ENCODE measurements at regions not wholly inside any gene's neighbourhood (a gene's known extent, or its start where the extent isn't known, plus 50 kb on each side); places are given as distances from the start of the nearest gene placed in this dataset.

GRCh38 chr12:124406043-124406442 is 111.2 kb downstream of the RFLNA start:
- no peak overlapping the region for H4K8ac ChIP-seq (ENCODE audit: low read depth, low read length)
- peaks cover 7% of the 10 kb centered on the region for H3K4me1 ChIP-seq (ENCODE audit: control insufficient read depth, low read depth, low read length)
- H2BK5ac ChIP-seq (ENCODE audit: low read length): no peak overlapping the region
- H3K4ac ChIP-seq (ENCODE audit: low read depth, low read length): no peak overlapping the region
- peaks cover 14% of the 10 kb centered on the region for H3K79me1 ChIP-seq (ENCODE audit: low read length)
- H3K56ac ChIP-seq (ENCODE audit: low read length): no peak overlapping the region
- no CpG with 5 or more reads among the region's 10 CpGs for WGBS (ENCODE audit: extremely low coverage, insufficient coverage, low lambda C conversion rate)
- DNase-seq: no peak
- H4K5ac ChIP-seq (ENCODE audit: low read length): no peak overlapping the region
- no peak overlapping the region for H3K18ac ChIP-seq (ENCODE audit: low read length)
- H2BK15ac ChIP-seq (replicated peaks; ENCODE audit: low read depth): no peak overlapping the region
- H3K27ac ChIP-seq (ENCODE audit: low read depth, low read length): no peak overlapping the region
- H2AK5ac ChIP-seq (ENCODE audit: low read length): no peak overlapping the region
- no peak overlapping the region for H3K23ac ChIP-seq (ENCODE audit: low read length)
- H3K4me2 ChIP-seq (ENCODE audit: low read length): no peak overlapping the region
- H3K4me3 ChIP-seq (ENCODE audit: low read length): no peak overlapping the region
- H3K27me3 ChIP-seq (ENCODE audit: insufficient read depth, low read length, poor library complexity): no peaks in the 10 kb centered on the region
- H3K9ac ChIP-seq (ENCODE audit: low read length): no peak overlapping the region
- H3K79me2 ChIP-seq (ENCODE audit: control insufficient read depth, insufficient read depth, low read length): peaks cover 2% of the 10 kb centered on the region
- no peaks in the 10 kb centered on the region for H3K36me3 ChIP-seq (ENCODE audit: control insufficient read depth, insufficient read depth, low read length)
- H2BK120ac ChIP-seq (ENCODE audit: low read depth, low read length): no peak overlapping the region

- H2BK120ac ChIP-seq (ENCODE audit: low read depth, low read length): no peak overlapping the region
- H3K23ac ChIP-seq (ENCODE audit: low read length): no peak overlapping the region
- no peak overlapping the region for H2BK15ac ChIP-seq (replicated peaks; ENCODE audit: low read depth)
- no peak overlapping the region for H3K9ac ChIP-seq (ENCODE audit: low read length)
- DNase-seq: no peak
- no peak overlapping the region for H4K5ac ChIP-seq (ENCODE audit: low read length)
- no peak overlapping the region for H2BK5ac ChIP-seq (ENCODE audit: low read length)
- no peak overlapping the region for H3K56ac ChIP-seq (ENCODE audit: low read length)
- H3K27ac ChIP-seq (ENCODE audit: low read depth, low read length): no peak overlapping the region
- H3K4me3 ChIP-seq (ENCODE audit: low read length): no peak overlapping the region
- no peak overlapping the region for H3K4me2 ChIP-seq (ENCODE audit: low read length)
- H3K18ac ChIP-seq (ENCODE audit: low read length): no peak overlapping the region
- no peak overlapping the region for H3K4ac ChIP-seq (ENCODE audit: low read depth, low read length)
- no peak overlapping the region for H4K8ac ChIP-seq (ENCODE audit: low read depth, low read length)
- H3K27me3 ChIP-seq (ENCODE audit: insufficient read depth, low read length, poor library complexity): no peaks in the 10 kb centered on the region
- H3K79me1 ChIP-seq (ENCODE audit: low read length): peaks cover 14% of the 10 kb centered on the region
- H3K36me3 ChIP-seq (ENCODE audit: control insufficient read depth, insufficient read depth, low read length): no peaks in the 10 kb centered on the region
- H3K79me2 ChIP-seq (ENCODE audit: control insufficient read depth, insufficient read depth, low read length): peaks cover 2% of the 10 kb centered on the region
- no CpG with 5 or more reads among the region's 15 CpGs for WGBS (ENCODE audit: extremely low coverage, insufficient coverage, low lambda C conversion rate)
- H2AK5ac ChIP-seq (ENCODE audit: low read length): no peak overlapping the region
- peaks cover 4% of the 10 kb centered on the region for H3K4me1 ChIP-seq (ENCODE audit: control insufficient read depth, low read depth, low read length)
Measured at GRCh38 chr12:124405592-124405991, 110.7 kb downstream of the RFLNA start.

DNA sequence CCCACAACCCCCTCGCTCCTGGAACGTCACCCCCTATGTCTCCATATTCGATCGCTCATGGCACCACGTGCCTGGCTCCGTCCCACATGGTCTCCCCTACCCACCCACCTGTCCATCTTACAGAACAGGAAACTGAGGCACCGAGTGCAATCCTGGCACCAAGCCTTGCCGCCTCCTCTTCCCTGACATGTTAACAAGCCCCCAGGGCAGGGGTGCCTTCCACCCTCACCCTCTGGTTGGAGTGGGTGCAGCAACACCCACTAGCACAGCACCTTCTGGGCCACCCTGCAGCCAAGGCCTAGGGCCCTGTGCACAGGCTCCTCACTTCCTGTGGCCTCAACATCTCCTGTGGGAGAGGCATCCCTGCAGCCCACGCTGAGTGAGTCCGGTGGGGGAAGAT is 110.3 kb downstream of the RFLNA start:
- Histone ChIP-seq H2BK15ac (replicated peaks; ENCODE audit: low read depth) (no peak overlapping the region), H2BK5ac (ENCODE audit: low read length) (no peak overlapping the region), H3K27me3 (ENCODE audit: insufficient read depth, low read length, poor library complexity) (no peaks in the 10 kb centered on the region), H4K5ac (ENCODE audit: low read length) (no peak overlapping the region), H4K8ac (ENCODE audit: low read depth, low read length) (no peak overlapping the region), H3K79me2 (ENCODE audit: control insufficient read depth, insufficient read depth, low read length) (peaks cover 2% of the 10 kb centered on the region), H3K4me2 (ENCODE audit: low read length) (no peak overlapping the region), H3K4ac (ENCODE audit: low read depth, low read length) (no peak overlapping the region), H3K27ac (ENCODE audit: low read depth, low read length) (no peak overlapping the region), H3K4me3 (ENCODE audit: low read length) (no peak overlapping the region), H3K23ac (ENCODE audit: low read length) (no peak overlapping the region), H3K18ac (ENCODE audit: low read length) (no peak overlapping the region), H3K9ac (ENCODE audit: low read length) (no peak overlapping the region), H3K79me1 (ENCODE audit: low read length) (peaks cover 14% of the 10 kb centered on the region), H3K36me3 (ENCODE audit: control insufficient read depth, insufficient read depth, low read length) (no peaks in the 10 kb centered on the region), H3K56ac (ENCODE audit: low read length) (no peak overlapping the region), H2BK120ac (ENCODE audit: low read depth, low read length) (no peak overlapping the region), H2AK5ac (ENCODE audit: low read length) (no peak overlapping the region), H3K4me1 (ENCODE audit: control insufficient read depth, low read depth, low read length) (peaks cover 1% of the 10 kb centered on the region)
- WGBS (ENCODE audit: extremely low coverage, insufficient coverage, low lambda C conversion rate): no CpG with 5 or more reads among the region's 10 CpGs
- no peak for DNase-seq

DNA sequence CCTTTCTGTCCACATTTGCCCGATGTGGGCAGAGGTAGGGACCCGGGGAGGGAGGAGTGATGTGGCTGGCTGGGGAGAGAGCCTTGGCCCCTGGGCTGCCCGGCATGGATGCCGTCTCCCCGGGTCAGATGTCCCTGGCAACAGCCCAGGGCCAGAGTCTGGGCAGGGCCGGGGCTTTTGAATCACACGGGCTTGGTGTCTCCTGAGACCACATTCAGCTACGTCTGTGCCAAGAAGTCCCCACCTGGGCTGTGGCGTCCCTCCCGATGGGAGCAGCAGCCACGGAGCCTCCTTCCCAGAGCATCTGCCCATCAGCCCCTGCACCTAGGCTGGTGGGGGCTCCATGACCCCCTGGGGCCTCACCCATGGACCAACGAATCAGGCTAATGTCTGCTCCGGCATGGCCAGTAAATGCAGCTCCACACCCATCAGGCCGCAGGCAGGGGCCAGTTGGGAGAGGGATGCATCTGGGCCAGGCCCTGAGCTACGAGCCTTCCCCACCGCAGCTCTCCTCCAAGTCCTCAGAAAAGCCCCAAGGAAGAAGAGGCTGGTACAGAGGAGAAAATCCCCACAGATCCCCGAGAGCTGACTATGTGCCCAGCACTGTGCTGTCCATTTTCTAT is 109.4 kb downstream of the RFLNA start:
- no peak overlapping the region for H2BK5ac ChIP-seq (ENCODE audit: low read length)
- H3K23ac ChIP-seq (ENCODE audit: low read length): no peak overlapping the region
- peaks cover 10% of the 10 kb centered on the region for H3K79me1 ChIP-seq (ENCODE audit: low read length)
- no peak overlapping the region for H4K8ac ChIP-seq (ENCODE audit: low read depth, low read length)
- H3K36me3 ChIP-seq (ENCODE audit: control insufficient read depth, insufficient read depth, low read length): no peaks in the 10 kb centered on the region
- WGBS (ENCODE audit: extremely low coverage, insufficient coverage, low lambda C conversion rate): no CpG with 5 or more reads among the region's 17 CpGs
- H3K9ac ChIP-seq (ENCODE audit: low read length): no peak overlapping the region
- H3K79me2 ChIP-seq (ENCODE audit: control insufficient read depth, insufficient read depth, low read length): peaks cover 2% of the 10 kb centered on the region
- no peak for DNase-seq
- no peak overlapping the region for H2BK15ac ChIP-seq (replicated peaks; ENCODE audit: low read depth)
- H3K56ac ChIP-seq (ENCODE audit: low read length): no peak overlapping the region
- no peak overlapping the region for H2BK120ac ChIP-seq (ENCODE audit: low read depth, low read length)
- H4K5ac ChIP-seq (ENCODE audit: low read length): no peak overlapping the region
- H3K18ac ChIP-seq (ENCODE audit: low read length): no peak overlapping the region
- no peak overlapping the region for H3K4ac ChIP-seq (ENCODE audit: low read depth, low read length)
- H2AK5ac ChIP-seq (ENCODE audit: low read length): no peak overlapping the region
- no peaks in the 10 kb centered on the region for H3K27me3 ChIP-seq (ENCODE audit: insufficient read depth, low read length, poor library complexity)
- no peak overlapping the region for H3K4me2 ChIP-seq (ENCODE audit: low read length)
- no peaks in the 10 kb centered on the region for H3K4me1 ChIP-seq (ENCODE audit: control insufficient read depth, low read depth, low read length)
- H3K4me3 ChIP-seq (ENCODE audit: low read length): no peak overlapping the region
- H3K27ac ChIP-seq (ENCODE audit: low read depth, low read length): no peak overlapping the region

DNA sequence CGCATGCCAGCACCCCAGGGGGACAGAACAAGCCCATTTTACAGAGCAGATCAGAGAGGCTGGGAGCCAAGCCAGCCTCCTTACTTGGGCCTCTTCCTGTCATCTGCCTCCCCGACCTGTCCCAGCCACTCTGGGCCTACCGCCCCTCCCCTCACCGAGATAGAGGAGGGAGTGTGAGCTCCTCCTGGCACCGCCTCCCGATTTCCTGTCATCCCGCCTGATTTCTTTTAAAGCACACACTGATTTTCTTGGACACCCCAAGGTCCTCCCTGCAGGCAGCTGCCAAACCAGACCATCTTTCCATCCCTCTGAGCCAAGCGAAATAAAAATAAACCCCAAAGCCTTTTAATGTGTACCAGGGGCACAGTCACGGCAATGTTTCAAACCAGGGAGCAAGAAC is 108.4 kb downstream of the RFLNA start:
- no peak for DNase-seq
- Histone ChIP-seq H3K23ac (ENCODE audit: low read length) (no peak overlapping the region), H3K9ac (ENCODE audit: low read length) (no peak overlapping the region), H3K27me3 (ENCODE audit: insufficient read depth, low read length, poor library complexity) (no peaks in the 10 kb centered on the region), H2BK5ac (ENCODE audit: low read length) (no peak overlapping the region), H3K27ac (ENCODE audit: low read depth, low read length) (no peak overlapping the region), H3K56ac (ENCODE audit: low read length) (no peak overlapping the region), H4K8ac (ENCODE audit: low read depth, low read length) (no peak overlapping the region), H3K4me3 (ENCODE audit: low read length) (no peak overlapping the region), H3K4me1 (ENCODE audit: control insufficient read depth, low read depth, low read length) (no peaks in the 10 kb centered on the region), H3K4ac (ENCODE audit: low read depth, low read length) (no peak overlapping the region), H2BK15ac (replicated peaks; ENCODE audit: low read depth) (no peak overlapping the region), H3K79me2 (ENCODE audit: control insufficient read depth, insufficient read depth, low read length) (peaks cover 2% of the 10 kb centered on the region), H4K5ac (ENCODE audit: low read length) (no peak overlapping the region), H3K79me1 (ENCODE audit: low read length) (peaks cover 7% of the 10 kb centered on the region), H3K36me3 (ENCODE audit: control insufficient read depth, insufficient read depth, low read length) (no peaks in the 10 kb centered on the region), H3K4me2 (ENCODE audit: low read length) (no peak overlapping the region), H3K18ac (ENCODE audit: low read length) (no peak overlapping the region), H2AK5ac (ENCODE audit: low read length) (no peak overlapping the region), H2BK120ac (ENCODE audit: low read depth, low read length) (no peak overlapping the region)
- no CpG with 5 or more reads among the region's 9 CpGs for WGBS (ENCODE audit: extremely low coverage, insufficient coverage, low lambda C conversion rate)

All from mesendoderm (in vitro differentiated cells).